Testis (tissue), 2 donors: ENCODE measurements at regions not wholly inside any gene's neighbourhood (a gene's known extent, or its start where the extent isn't known, plus 50 kb on each side); places are given as distances from the start of the nearest gene placed in this dataset.
A peak's percentile ranks its signal among the peaks of the same experiment; 100 is the strongest.

Experiments used
- DNase-seq: peaks from one replicate; pipeline ENCODE4 v3.0.0-alpha.2; 2019
- H3K27ac ChIP-seq, 2 donors: fragments of 200-600 bp; sonication (generic); one replicate each; pipeline ENCODE4 v1.5.1; 2019
- H3K27me3 ChIP-seq: fragments of 200-600 bp; sonication (generic); one replicate; pipeline ENCODE4 v1.5.1; 2019
- H3K36me3 ChIP-seq: fragments of 200-600 bp; sonication (generic); one replicate; pipeline ENCODE4 v1.5.1; 2017; ENCODE audit warnings: low read depth; ENCODE audit errors: missing control alignments
- H3K4me1 ChIP-seq: fragments of 200-600 bp; sonication (generic); one replicate; pipeline ENCODE4 v1.5.1; 2019
- H3K4me3 ChIP-seq, 2 donors: fragments of 200-600 bp; sonication (generic); one replicate each; pipeline ENCODE4 v1.5.1; 2017 to 2019
- H3K9me3 ChIP-seq: fragments of 200-600 bp; sonication (generic); one replicate; pipeline ENCODE4 v1.5.1; 2017
- POLR2A ChIP-seq: fragments of 450-650 bp; IDR thresholded peaks from one replicate; pipeline ENCODE4 v1.6.1; 2017; ENCODE audit warnings: antibody characterized with exemption, mild to moderate bottlenecking, moderate library complexity
- WGBS, 2 donors: methylation state at CpG; one replicate each; pipeline ENCODE4 v1.1.5; 2018; 5-methylcytosine and 5-hydroxymethylcytosine counted together
- intact Hi-C: fragments of 100-400 bp; cut with DNase I; formaldehyde crosslinking; loops from one replicate; pipeline ENCODE4 v1.15.1; 2023; ENCODE audit warnings: low total_unique reads
- TF ChIP-seq, protein P1 (sequence below), 3 experiments: fragments of 450-650 bp in 2 of 3; fragments of 200-600 bp in 1 of 3; sonication (generic) in 1 of 3; IDR thresholded peaks; one replicate each; pipeline ENCODE4 v1.5.1; 2016 to 2019; ENCODE audit warnings: antibody characterized with exemption in 3 of 3, mild to moderate bottlenecking in 2 of 3, moderate library complexity in 1 of 3

DNA sequence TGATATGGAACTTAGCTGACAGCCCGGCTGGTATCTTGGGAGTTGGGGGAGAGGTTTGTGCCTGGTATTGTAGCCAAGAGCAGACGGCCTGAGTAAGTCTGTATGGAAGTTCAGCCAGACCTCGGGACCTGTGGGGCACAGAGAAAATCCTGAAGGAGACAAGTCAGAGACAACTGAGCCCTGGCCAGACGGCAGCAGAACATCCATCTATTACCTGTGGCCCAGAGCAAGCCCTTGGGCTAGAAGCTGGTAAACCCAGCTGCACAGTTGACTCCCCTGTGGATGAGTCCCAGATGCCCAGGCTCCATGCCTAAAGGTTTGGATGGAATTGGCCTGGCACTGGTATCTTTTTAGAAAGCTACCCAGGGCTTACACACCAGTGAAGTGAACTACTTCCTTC lies 70.4 kb upstream of the DLG1 start:
- H3K27ac ChIP-seq: no peak overlapping the region
- WGBS, 2 donors: 80 to 86% methylated on average over 4 of the region's 4 CpGs
- no peak for DNase-seq
- intact Hi-C loops: no loop called here
- TF ChIP-seq, protein P1, sequence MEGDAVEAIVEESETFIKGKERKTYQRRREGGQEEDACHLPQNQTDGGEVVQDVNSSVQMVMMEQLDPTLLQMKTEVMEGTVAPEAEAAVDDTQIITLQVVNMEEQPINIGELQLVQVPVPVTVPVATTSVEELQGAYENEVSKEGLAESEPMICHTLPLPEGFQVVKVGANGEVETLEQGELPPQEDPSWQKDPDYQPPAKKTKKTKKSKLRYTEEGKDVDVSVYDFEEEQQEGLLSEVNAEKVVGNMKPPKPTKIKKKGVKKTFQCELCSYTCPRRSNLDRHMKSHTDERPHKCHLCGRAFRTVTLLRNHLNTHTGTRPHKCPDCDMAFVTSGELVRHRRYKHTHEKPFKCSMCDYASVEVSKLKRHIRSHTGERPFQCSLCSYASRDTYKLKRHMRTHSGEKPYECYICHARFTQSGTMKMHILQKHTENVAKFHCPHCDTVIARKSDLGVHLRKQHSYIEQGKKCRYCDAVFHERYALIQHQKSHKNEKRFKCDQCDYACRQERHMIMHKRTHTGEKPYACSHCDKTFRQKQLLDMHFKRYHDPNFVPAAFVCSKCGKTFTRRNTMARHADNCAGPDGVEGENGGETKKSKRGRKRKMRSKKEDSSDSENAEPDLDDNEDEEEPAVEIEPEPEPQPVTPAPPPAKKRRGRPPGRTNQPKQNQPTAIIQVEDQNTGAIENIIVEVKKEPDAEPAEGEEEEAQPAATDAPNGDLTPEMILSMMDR (IDR thresholded peaks at IDR 0.05): no peak
- no peak for TF ChIP-seq POLR2A
- no peaks in the 10 kb centered on the region for H3K27me3 ChIP-seq
- H3K36me3 ChIP-seq: no peaks in the 10 kb centered on the region
- H3K4me3 ChIP-seq: no peak overlapping the region
- H3K4me1 ChIP-seq: no peaks in the 10 kb centered on the region
- H3K9me3 ChIP-seq: no peaks in the 10 kb centered on the region

GRCh38 chr3:197368330-197368729 lies 69.9 kb upstream of the DLG1 start:
- no peak overlapping the region for H3K4me3 ChIP-seq
- no peak for DNase-seq
- no peaks in the 10 kb centered on the region for H3K27me3 ChIP-seq
- 68 to 78% methylated on average over 4 of the region's 4 CpGs for WGBS, 2 donors
- H3K27ac ChIP-seq: no peak overlapping the region
- no peaks in the 10 kb centered on the region for H3K4me1 ChIP-seq
- TF ChIP-seq POLR2A: no peak
- TF ChIP-seq, protein P1 (IDR thresholded peaks at IDR 0.05): no peak
- intact Hi-C loops: no loop called here
- no peaks in the 10 kb centered on the region for H3K36me3 ChIP-seq
- no peaks in the 10 kb centered on the region for H3K9me3 ChIP-seq

GRCh38 chr3:197367081-197367780 lies 68.8 kb upstream of the DLG1 start:
- no peaks in the 10 kb centered on the region for H3K4me1 ChIP-seq
- 48 to 75% methylated on average over 8 to 13 of the region's 13 CpGs for WGBS, 2 donors
- TF ChIP-seq POLR2A: no peak
- TF ChIP-seq, protein P1 (IDR thresholded peaks at IDR 0.05): no peak
- intact Hi-C loops: no loop called here
- no peak overlapping the region for H3K27ac ChIP-seq
- H3K27me3 ChIP-seq: no peaks in the 10 kb centered on the region
- H3K9me3 ChIP-seq: no peaks in the 10 kb centered on the region
- peak; percentile 68 for DNase-seq
- H3K36me3 ChIP-seq: no peaks in the 10 kb centered on the region
- no peak overlapping the region for H3K4me3 ChIP-seq

- TF ChIP-seq, protein P1 (IDR thresholded peaks at IDR 0.05): no peak
- no peak for TF ChIP-seq POLR2A
- intact Hi-C loops: no loop called here
- WGBS, 2 donors: 71 to 89% methylated on average over 13 of the region's 13 CpGs
- Histone ChIP-seq H3K9me3 (no peaks in the 10 kb centered on the region), H3K4me1 (no peaks in the 10 kb centered on the region), H3K36me3 (no peaks in the 10 kb centered on the region), H3K27ac (no peak overlapping the region), H3K4me3 (no peak overlapping the region), H3K27me3 (no peaks in the 10 kb centered on the region)
- DNase-seq: no peak
Observed at GRCh38 chr3:197366301-197367044, 68.1 kb upstream of the DLG1 start.
